Amniotic epithelial cell (primary cell): ENCODE measurements at regions not wholly inside any gene's neighbourhood (a gene's known extent, or its start where the extent isn't known, plus 50 kb on each side); places are given as distances from the start of the nearest gene placed in this dataset.
"Not testable (repeated sequence)": the region's sequence is repeated elsewhere in the genome, so short reads cannot be mapped to it uniquely, and the experiment has no call there.

Source experiments
- DNase-seq: peaks from one replicate; pipeline ENCODE4 v3.0.0-alpha.2; 2010; ENCODE audit warnings: low read depth

- no peak for DNase-seq
Observed at GRCh38 chr13:78084401-78084800, 165.8 kb upstream of the EDNRB start.

- no peak for DNase-seq
Observed at GRCh38 chr13:78078168-78078567, 159.5 kb upstream of the EDNRB start.

GRCh38 chr13:78067290-78067689, 148.7 kb upstream of the EDNRB start:
- DNase-seq = no peak

- DNase-seq = no peak
Observed at GRCh38 chr13:78065141-78065540, 146.5 kb upstream of the EDNRB start.

GRCh38 chr13:78061806-78062205, 143.2 kb upstream of the EDNRB start:
- DNase-seq = no peak

GRCh38 chr13:78060966-78061365, 142.3 kb upstream of the EDNRB start:
- no peak for DNase-seq

- DNase-seq = not testable (repeated sequence)
Observed at GRCh38 chr13:78056865-78057264, 138.2 kb upstream of the EDNRB start.

GRCh38 chr13:78054157-78054556, 135.5 kb upstream of the EDNRB start:
- DNase-seq = no peak

GRCh38 chr13:78047151-78047550, 128.5 kb upstream of the EDNRB start:
- no peak for DNase-seq

- DNase-seq = no peak
Observed at GRCh38 chr13:78046331-78046730, 127.7 kb upstream of the EDNRB start.

GRCh38 chr13:78045916-78046315, 127.3 kb upstream of the EDNRB start:
- DNase-seq = no peak

- DNase-seq = not testable (repeated sequence)
Observed at GRCh38 chr13:78041366-78041765, 122.7 kb upstream of the EDNRB start.

GRCh38 chr13:78040205-78040830, 121.7 kb upstream of the EDNRB start:
- no peak for DNase-seq

- DNase-seq = no peak
Observed at GRCh38 chr13:78036841-78037240, 118.2 kb upstream of the EDNRB start.

GRCh38 chr13:78035500-78035899, 116.9 kb upstream of the EDNRB start:
- no peak for DNase-seq

- no peak for DNase-seq
Observed at GRCh38 chr13:78033509-78033908, 114.9 kb upstream of the EDNRB start.

GRCh38 chr13:78032132-78032531, 113.5 kb upstream of the EDNRB start:
- no peak for DNase-seq

GRCh38 chr13:78030341-78030896, 111.8 kb upstream of the EDNRB start:
- no peak for DNase-seq

- no peak for DNase-seq
Observed at GRCh38 chr13:78029901-78030300, 111.3 kb upstream of the EDNRB start.

- DNase-seq = no peak
Observed at GRCh38 chr13:78028960-78029359, 110.3 kb upstream of the EDNRB start.

GRCh38 chr13:78024996-78025395, 106.4 kb upstream of the EDNRB start:
- no peak for DNase-seq

GRCh38 chr13:78022164-78022877, 103.7 kb upstream of the EDNRB start:
- peak; percentile 23 for DNase-seq

- no peak for DNase-seq
Observed at GRCh38 chr13:78020861-78021260, 102.2 kb upstream of the EDNRB start.

- no peak for DNase-seq
Observed at GRCh38 chr13:78015782-78016181, 97.2 kb upstream of the EDNRB start.
